ENCODE measurements at regions not wholly inside any gene's neighbourhood (a gene's known extent, or its start where the extent isn't known, plus 50 kb on each side); places are given as distances from the start of the nearest gene placed in this dataset.

- no peak for TF ChIP-seq CTCF (IDR thresholded peaks at IDR 0.05)
- TF ChIP-seq ELF4 (CRISPR knock-in tag; IDR thresholded peaks at IDR 0.05; ENCODE audit: low read depth) = no peak
- no peak for TF ChIP-seq ATF1 (CRISPR knock-in tag; IDR thresholded peaks at IDR 0.05)
- no peak for TF ChIP-seq IRF2 (CRISPR knock-in tag; IDR thresholded peaks at IDR 0.05; ENCODE audit: borderline replicate concordance, low read depth)
- no peak for TF ChIP-seq NFE2L1 (CRISPR knock-in tag; IDR thresholded peaks at IDR 0.05)
- TF ChIP-seq IRF1 (CRISPR knock-in tag; IDR thresholded peaks at IDR 0.05) = no peak
- no peak for TF ChIP-seq CREM (CRISPR knock-in tag; IDR thresholded peaks at IDR 0.05)
- TF ChIP-seq ARID4B (CRISPR knock-in tag; IDR thresholded peaks at IDR 0.05; ENCODE audit: borderline replicate concordance) = no peak
- TF ChIP-seq E2F4 (CRISPR knock-in tag; IDR thresholded peaks at IDR 0.05; ENCODE audit: borderline replicate concordance, low read depth) = no peak
- no peak for TF ChIP-seq NFYB (CRISPR knock-in tag; conservative IDR thresholded peaks at IDR 0.05; ENCODE audit: low read depth)
- TF ChIP-seq ZNF263 (CRISPR knock-in tag; IDR thresholded peaks at IDR 0.05; ENCODE audit: low read depth) = no peak
- TF ChIP-seq USF1 (CRISPR knock-in tag; IDR thresholded peaks at IDR 0.05) = no peak
Measured at GRCh38 chr10:108290823-108291222, 1126.3 kb upstream of the SORCS1 start.

Measured in WTC11 (cell line).